ENCODE measurements at regions not wholly inside any gene's neighbourhood (a gene's known extent, or its start where the extent isn't known, plus 50 kb on each side); places are given as distances from the start of the nearest gene placed in this dataset.
A peak's percentile ranks its signal among the peaks of the same experiment; 100 is the strongest.

DNA sequence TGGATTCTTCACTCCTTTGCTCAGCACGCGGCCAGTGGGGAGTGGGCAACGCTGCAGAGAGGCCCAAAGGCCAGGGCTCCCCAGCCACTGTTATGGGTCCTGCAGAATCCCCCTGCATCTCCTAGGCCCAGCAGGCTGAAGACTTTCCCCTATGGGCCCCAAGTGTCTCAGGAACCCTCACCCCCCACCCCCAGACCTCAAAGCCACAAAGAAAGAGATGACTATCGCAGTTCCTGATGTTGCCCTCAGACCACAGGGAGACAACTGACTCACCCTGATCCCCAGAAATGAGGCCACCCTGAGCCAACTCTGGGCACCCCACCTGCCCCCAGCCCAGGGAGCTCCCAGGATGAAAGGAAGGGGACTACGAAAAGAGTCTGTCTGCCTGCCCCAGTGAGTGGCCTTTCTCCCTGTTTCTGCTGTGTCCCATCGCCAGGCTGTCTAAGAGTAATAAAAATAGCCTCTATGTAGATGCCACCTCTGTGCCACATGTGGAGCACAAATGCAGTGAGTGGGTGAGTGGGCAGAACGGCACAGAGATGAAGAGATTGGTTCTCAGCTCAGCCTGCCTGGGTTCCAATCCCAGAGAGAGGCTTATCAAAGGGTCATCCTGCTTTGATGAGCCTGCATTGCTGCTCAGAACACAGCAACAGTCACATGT is 283.0 kb downstream of the UACA start:
- Histone ChIP-seq H2AFZ (ENCODE audit: control insufficient read depth, low read depth, low read length) (no peak overlapping the region), H4K20me1 (ENCODE audit: control insufficient read depth, insufficient read depth) (no peaks in the 10 kb centered on the region), H3K4me1 (ENCODE audit: control insufficient read depth, insufficient read depth, low read length) (peaks cover 36% of the 10 kb centered on the region), H3K9ac (ENCODE audit: control insufficient read depth, insufficient read depth, low read length) (no peak overlapping the region), H3K4me2 (ENCODE audit: control insufficient read depth, insufficient read depth) (peak overlapping the region; percentile 71), H3K27ac (ENCODE audit: control insufficient read depth, insufficient read depth) (peak overlapping the region; percentile 46; the same call in 1 of the 2 replicates), H3K4me3 (no peak overlapping the region), H3K27me3 (replicated peaks in 1 of 2; ENCODE audit: control insufficient read depth in 2 of 2, insufficient read depth in 2 of 2, low read length in 1 of 2) (no peaks in the 10 kb centered on the region; a peak in 1 of 4 replicates), H3K79me2 (ENCODE audit: control insufficient read depth, insufficient read depth, low read length) (no peaks in the 10 kb centered on the region), H3K36me3 (ENCODE audit: control insufficient read depth in 2 of 2, insufficient read depth in 2 of 2, low read length in 1 of 2) (no peaks in the 10 kb centered on the region), H3K9me3 (replicated peaks; ENCODE audit: control insufficient read depth, insufficient read depth, low read length) (no peaks in the 10 kb centered on the region; the same call in 2 of the 3 replicates)
- intact Hi-C loops (cut with micrococcal nuclease; ENCODE audit: unreplicated experiment) (loop anchor here (10.0 kb wide), 1 partner anchor 726 kb away; no protein-coding TSS in a partner anchor), in situ Hi-C loops (cut with MboI) (no loop called here)
- WGBS (ENCODE audit: insufficient coverage, insufficient replicate concordance, low lambda C conversion rate, missing lambda C conversion rate), result under 1% methylated on average over 7 of the region's 7 CpGs
- RAD21 ChIA-PET (ENCODE audit: unreplicated experiment), result interaction anchor here (0.8 kb wide), 1 partner anchor 17 kb away, joined by 3 read pairs; no protein-coding TSS in a partner anchor
- POLR2A ChIA-PET, result interaction anchor here (0.6 kb wide), 1 partner anchor 381 kb away, joined by 4 read pairs; no protein-coding TSS in a partner anchor
- FAIRE-seq, result peak; percentile 13
- no peak for DNase-seq (ENCODE audit: low read depth, low spot score)
- SMC1A ChIA-PET (ENCODE audit: uncharacterized antibody, unreplicated experiment), result interaction anchor here (0.7 to 1.3 kb wide), 2 partner anchors 9 to 13 kb away, joined by 3 to 4 read pairs; no protein-coding TSS in a partner anchor
- CTCF ChIA-PET, result interaction anchor here (1.4 to 6.0 kb wide), 2 partner anchors 13 to 737 kb away, joined by 3 to 31 read pairs; no protein-coding TSS in a partner anchor
- no TSS peak for BruUV-seq (replicated peaks)
- ATAC-seq, result peak; percentile 86
- peak; percentile 55; the same call in 1 of the 2 replicates for TF ChIP-seq MEF2A (IDR thresholded peaks at IDR 0.05; ENCODE audit: insufficient read depth, low read depth, low read length)
- TF ChIP-seq CBFB (IDR thresholded peaks at IDR 0.05; ENCODE audit: low read depth), result peak; percentile 99
- no peak for TF ChIP-seq POLR2AphosphoS5 (IDR thresholded peaks at IDR 0.05; ENCODE audit: low read length)
- TF ChIP-seq NRF1 (conservative IDR thresholded peaks at IDR 0.05; ENCODE audit: low read depth, low read length), result no peak
- TF ChIP-seq, protein P1, sequence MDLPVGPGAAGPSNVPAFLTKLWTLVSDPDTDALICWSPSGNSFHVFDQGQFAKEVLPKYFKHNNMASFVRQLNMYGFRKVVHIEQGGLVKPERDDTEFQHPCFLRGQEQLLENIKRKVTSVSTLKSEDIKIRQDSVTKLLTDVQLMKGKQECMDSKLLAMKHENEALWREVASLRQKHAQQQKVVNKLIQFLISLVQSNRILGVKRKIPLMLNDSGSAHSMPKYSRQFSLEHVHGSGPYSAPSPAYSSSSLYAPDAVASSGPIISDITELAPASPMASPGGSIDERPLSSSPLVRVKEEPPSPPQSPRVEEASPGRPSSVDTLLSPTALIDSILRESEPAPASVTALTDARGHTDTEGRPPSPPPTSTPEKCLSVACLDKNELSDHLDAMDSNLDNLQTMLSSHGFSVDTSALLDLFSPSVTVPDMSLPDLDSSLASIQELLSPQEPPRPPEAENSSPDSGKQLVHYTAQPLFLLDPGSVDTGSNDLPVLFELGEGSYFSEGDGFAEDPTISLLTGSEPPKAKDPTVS (IDR thresholded peaks at IDR 0.05; ENCODE audit: low read depth, low read length), result no peak
- TF ChIP-seq KLF5 (IDR thresholded peaks at IDR 0.05; ENCODE audit: partially characterized antibody), result no peak
- 0 out of 4 replicates have a peak, but pooled peaks of 1 of the 2 experiments have one; percentile 36 for TF ChIP-seq EP300 (IDR thresholded peaks at IDR 0.05; ENCODE audit: borderline replicate concordance in 1 of 2, control insufficient read depth in 1 of 2, low read depth in 2 of 2, low read length in 2 of 2)
- TF ChIP-seq MTA2 (IDR thresholded peaks at IDR 0.05; ENCODE audit: low read depth), result 0 out of 2 replicates have a peak, but pooled peaks have one; percentile 60
- TF ChIP-seq JUNB (IDR thresholded peaks at IDR 0.05), result peak; percentile 88
- TF ChIP-seq BHLHE40 (IDR thresholded peaks at IDR 0.05; ENCODE audit: borderline replicate concordance in 1 of 2, low read depth in 2 of 2, low read length in 1 of 2), result peak in 1 of 2 experiments; percentile 30; a peak in 1 of 4 replicates
- TF ChIP-seq SPI1 (IDR thresholded peaks at IDR 0.05; ENCODE audit: borderline replicate concordance, insufficient read depth, low read depth, low read length), result peak; percentile 20; the same call in 1 of the 2 replicates
- peak; percentile 69; the same call in 1 of the 2 replicates for TF ChIP-seq TCF3 (IDR thresholded peaks at IDR 0.05; ENCODE audit: borderline replicate concordance, insufficient read depth, low read depth, low read length)
- peak; percentile 88 for TF ChIP-seq IRF4 (IDR thresholded peaks at IDR 0.05; ENCODE audit: low read depth, low read length)
- TF ChIP-seq CHD4 (IDR thresholded peaks at IDR 0.05), result no peak
- TF ChIP-seq ZBED1 (IDR thresholded peaks at IDR 0.05; ENCODE audit: borderline replicate concordance), result peak; percentile 38; the same call in 1 of the 2 replicates
- peak in 1 of 2 experiments; percentile 83; a peak in 2 of 4 replicates for TF ChIP-seq ETV6 (conservative IDR thresholded peaks at IDR 0.05 in 1 of 2, IDR thresholded peaks at IDR 0.05 in 1 of 2; ENCODE audit: borderline replicate concordance in 1 of 2, low read depth in 1 of 2)
- TF ChIP-seq, protein P2, sequence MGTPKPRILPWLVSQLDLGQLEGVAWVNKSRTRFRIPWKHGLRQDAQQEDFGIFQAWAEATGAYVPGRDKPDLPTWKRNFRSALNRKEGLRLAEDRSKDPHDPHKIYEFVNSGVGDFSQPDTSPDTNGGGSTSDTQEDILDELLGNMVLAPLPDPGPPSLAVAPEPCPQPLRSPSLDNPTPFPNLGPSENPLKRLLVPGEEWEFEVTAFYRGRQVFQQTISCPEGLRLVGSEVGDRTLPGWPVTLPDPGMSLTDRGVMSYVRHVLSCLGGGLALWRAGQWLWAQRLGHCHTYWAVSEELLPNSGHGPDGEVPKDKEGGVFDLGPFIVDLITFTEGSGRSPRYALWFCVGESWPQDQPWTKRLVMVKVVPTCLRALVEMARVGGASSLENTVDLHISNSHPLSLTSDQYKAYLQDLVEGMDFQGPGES (IDR thresholded peaks at IDR 0.05), result no peak
- TF ChIP-seq, protein P3, sequence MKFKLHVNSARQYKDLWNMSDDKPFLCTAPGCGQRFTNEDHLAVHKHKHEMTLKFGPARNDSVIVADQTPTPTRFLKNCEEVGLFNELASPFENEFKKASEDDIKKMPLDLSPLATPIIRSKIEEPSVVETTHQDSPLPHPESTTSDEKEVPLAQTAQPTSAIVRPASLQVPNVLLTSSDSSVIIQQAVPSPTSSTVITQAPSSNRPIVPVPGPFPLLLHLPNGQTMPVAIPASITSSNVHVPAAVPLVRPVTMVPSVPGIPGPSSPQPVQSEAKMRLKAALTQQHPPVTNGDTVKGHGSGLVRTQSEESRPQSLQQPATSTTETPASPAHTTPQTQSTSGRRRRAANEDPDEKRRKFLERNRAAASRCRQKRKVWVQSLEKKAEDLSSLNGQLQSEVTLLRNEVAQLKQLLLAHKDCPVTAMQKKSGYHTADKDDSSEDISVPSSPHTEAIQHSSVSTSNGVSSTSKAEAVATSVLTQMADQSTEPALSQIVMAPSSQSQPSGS (IDR thresholded peaks at IDR 0.05; ENCODE audit: low read length), result peak; percentile 70
- TF ChIP-seq IKZF1 (conservative IDR thresholded peaks at IDR 0.05), result peak; percentile 81
- TF ChIP-seq SP1 (IDR thresholded peaks at IDR 0.05; ENCODE audit: low read depth, low read length), result no peak
